Activated CD8-positive, alpha-beta T cell treated with anti-CD3 and anti-CD28 coated beads, Interleukin-2, amount 10 ng/mL, durations not matched to agents 7 days and 5 days (primary cell): ENCODE measurements at regions not wholly inside any gene's neighbourhood (a gene's known extent, or its start where the extent isn't known, plus 50 kb on each side); places are given as distances from the start of the nearest gene placed in this dataset.

Experiments
- ATAC-seq: fragments of 150-1000 bp; cut with Tn5 transposase; one replicate; pipeline ENCODE4 v1.10.0; 2021; ENCODE audit warnings: moderate library complexity
- CTCF ChIA-PET: fragments of 350-600 bp; sonication (Branson Sonifier 250); formaldehyde crosslinking; loops from one replicate; lab custom pipeline; 2021; ENCODE audit warnings: antibody characterized with exemption; lab: Charles Lee
- POLR2A ChIA-PET: fragments of 350-600 bp; sonication (Branson Sonifier 250); formaldehyde crosslinking; loops from one replicate; lab custom pipeline; 2021; ENCODE audit warnings: antibody characterized with exemption; lab: Charles Lee
- DNase-seq: peaks from one replicate; pipeline ENCODE4 v3.0.0-alpha.2; 2020
- H3K27ac Mint-ChIP-seq: one replicate; pipeline ENCODE4 v1.8.0; 2021; ENCODE audit warnings: mild to moderate bottlenecking, mixed read lengths
- H3K27me3 Mint-ChIP-seq: one replicate; pipeline ENCODE4 v1.8.0; 2021; ENCODE audit warnings: low read depth, mixed read lengths
- H3K36me3 Mint-ChIP-seq: one replicate; pipeline ENCODE4 v1.8.0; 2021; ENCODE audit warnings: low read depth, mixed read lengths
- H3K4me1 Mint-ChIP-seq: one replicate; pipeline ENCODE4 v1.8.0; 2021; ENCODE audit warnings: low read depth, mixed read lengths
- H3K4me3 Mint-ChIP-seq: one replicate; pipeline ENCODE4 v1.8.0; 2021; ENCODE audit warnings: mild to moderate bottlenecking, mixed read lengths
- H3K9me3 Mint-ChIP-seq: one replicate; pipeline ENCODE4 v1.8.0; 2022; ENCODE audit warnings: mixed read lengths; ENCODE audit not compliant: insufficient read depth

GRCh38 chr14:80364816-80365215 lies 153.5 kb upstream of the DIO2 start:
- ATAC-seq = no peak
- Mint-ChIP-seq H3K36me3 (no peaks in the 10 kb centered on the region), H3K4me3 (no peak overlapping the region), H3K4me1 (no peaks in the 10 kb centered on the region), H3K9me3 (no peaks in the 10 kb centered on the region), H3K27me3 (no peaks in the 10 kb centered on the region), H3K27ac (no peak overlapping the region)
- CTCF ChIA-PET = no interaction called here
- POLR2A ChIA-PET = no interaction called here
- DNase-seq = no peak

GRCh38 chr14:80364274-80364673 lies 153.0 kb upstream of the DIO2 start:
- H3K9me3 Mint-ChIP-seq = no peaks in the 10 kb centered on the region
- no peak overlapping the region for H3K27ac Mint-ChIP-seq
- no peak for DNase-seq
- H3K27me3 Mint-ChIP-seq = no peaks in the 10 kb centered on the region
- H3K4me1 Mint-ChIP-seq = no peaks in the 10 kb centered on the region
- CTCF ChIA-PET = no interaction called here
- no peaks in the 10 kb centered on the region for H3K36me3 Mint-ChIP-seq
- ATAC-seq = no peak
- no peak overlapping the region for H3K4me3 Mint-ChIP-seq
- POLR2A ChIA-PET = no interaction called here

DNA sequence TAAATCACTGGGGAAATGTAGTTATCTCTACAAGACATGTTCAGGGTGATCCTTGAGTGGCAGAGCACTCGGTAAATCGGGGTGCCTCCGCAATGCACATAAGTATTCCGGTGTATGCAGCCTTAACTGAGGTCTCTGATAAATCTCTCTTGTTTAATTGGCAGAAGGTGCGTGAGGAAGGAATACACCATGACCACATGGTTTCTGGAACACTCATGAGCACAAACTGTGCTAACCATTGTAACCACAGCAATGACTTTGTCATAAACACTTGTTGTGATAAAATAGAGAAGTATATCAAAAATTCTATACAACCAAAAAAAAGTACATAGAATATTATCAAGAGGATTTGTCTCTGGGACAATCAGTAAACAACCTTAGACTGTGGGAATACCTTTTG lies 146.8 kb upstream of the DIO2 start:
- H3K27ac Mint-ChIP-seq = no peak overlapping the region
- H3K36me3 Mint-ChIP-seq = no peaks in the 10 kb centered on the region
- no peaks in the 10 kb centered on the region for H3K4me1 Mint-ChIP-seq
- H3K4me3 Mint-ChIP-seq = no peak overlapping the region
- ATAC-seq = no peak
- H3K9me3 Mint-ChIP-seq = no peaks in the 10 kb centered on the region
- no peak for DNase-seq
- ChIA-PET POLR2A (no interaction called here), CTCF (no interaction called here)
- H3K27me3 Mint-ChIP-seq = no peaks in the 10 kb centered on the region

- H3K4me3 Mint-ChIP-seq = no peak overlapping the region
- H3K27me3 Mint-ChIP-seq = no peaks in the 10 kb centered on the region
- ATAC-seq = no peak
- no peaks in the 10 kb centered on the region for H3K36me3 Mint-ChIP-seq
- no peak overlapping the region for H3K27ac Mint-ChIP-seq
- H3K9me3 Mint-ChIP-seq = no peaks in the 10 kb centered on the region
- DNase-seq = no peak
- H3K4me1 Mint-ChIP-seq = no peaks in the 10 kb centered on the region
- POLR2A ChIA-PET = no interaction called here
- CTCF ChIA-PET = no interaction called here
These were observed 145.1 kb upstream of the DIO2 start for GRCh38 chr14:80356413-80356812.

GRCh38 chr14:80354860-80355581 lies 143.7 kb upstream of the DIO2 start:
- no peaks in the 10 kb centered on the region for H3K4me1 Mint-ChIP-seq
- H3K27me3 Mint-ChIP-seq = no peaks in the 10 kb centered on the region
- ChIA-PET CTCF (no interaction called here), POLR2A (interaction anchor here (0.7 kb wide), 1 partner anchor 432 kb away, joined by 3 read pairs; no protein-coding TSS in a partner anchor)
- ATAC-seq (no peak), DNase-seq (no peak)
- no peak overlapping the region for H3K4me3 Mint-ChIP-seq
- no peaks in the 10 kb centered on the region for H3K9me3 Mint-ChIP-seq
- H3K27ac Mint-ChIP-seq = no peak overlapping the region
- H3K36me3 Mint-ChIP-seq = no peaks in the 10 kb centered on the region

DNA sequence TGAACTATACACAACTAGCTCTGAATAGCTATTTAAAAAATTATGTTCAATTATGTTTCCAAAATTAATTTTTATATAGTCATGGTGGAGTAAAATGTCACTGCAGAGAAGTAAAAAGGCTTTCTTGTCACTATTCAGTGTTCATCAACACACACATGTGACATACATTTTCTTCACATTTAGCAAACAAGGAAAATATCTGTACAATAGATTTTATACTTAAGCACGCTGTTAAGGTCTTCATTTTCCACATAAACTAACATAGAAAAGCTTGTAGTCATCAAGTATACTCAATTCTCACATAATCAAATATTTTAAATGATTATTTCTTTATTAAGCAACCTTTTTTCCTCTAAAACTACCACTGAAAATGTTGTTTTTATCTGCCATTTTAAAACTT lies 141.2 kb upstream of the DIO2 start:
- no peak overlapping the region for H3K27ac Mint-ChIP-seq
- H3K27me3 Mint-ChIP-seq = no peaks in the 10 kb centered on the region
- H3K4me3 Mint-ChIP-seq = no peak overlapping the region
- ChIA-PET CTCF (no interaction called here), POLR2A (no interaction called here)
- H3K4me1 Mint-ChIP-seq = no peaks in the 10 kb centered on the region
- DNase-seq = no peak
- no peaks in the 10 kb centered on the region for H3K9me3 Mint-ChIP-seq
- no peak for ATAC-seq
- H3K36me3 Mint-ChIP-seq = no peaks in the 10 kb centered on the region

- no peak overlapping the region for H3K27ac Mint-ChIP-seq
These were observed 139.4 kb upstream of the DIO2 start for GRCh38 chr14:80350707-80351106.

GRCh38 chr14:80346395-80346794 lies 135.1 kb upstream of the DIO2 start:
- no peak for DNase-seq
- H3K36me3 Mint-ChIP-seq = no peaks in the 10 kb centered on the region
- no peak overlapping the region for H3K27ac Mint-ChIP-seq
- no peaks in the 10 kb centered on the region for H3K27me3 Mint-ChIP-seq
- no peaks in the 10 kb centered on the region for H3K9me3 Mint-ChIP-seq
- CTCF ChIA-PET = no interaction called here
- H3K4me3 Mint-ChIP-seq = no peak overlapping the region
- POLR2A ChIA-PET = no interaction called here
- ATAC-seq = no peak
- H3K4me1 Mint-ChIP-seq = no peaks in the 10 kb centered on the region

More at GRCh38 chr14:80350707-80351106, 139.4 kb upstream of the DIO2 start:
- Mint-ChIP-seq H3K9me3 (no peaks in the 10 kb centered on the region), H3K36me3 (no peaks in the 10 kb centered on the region), H3K27me3 (no peaks in the 10 kb centered on the region), H3K4me1 (no peaks in the 10 kb centered on the region), H3K4me3 (no peak overlapping the region)
- ChIA-PET POLR2A (no interaction called here), CTCF (no interaction called here)
- DNase-seq (no peak), ATAC-seq (no peak)

GRCh38 chr14:80344208-80344607 lies 132.9 kb upstream of the DIO2 start:
- no peak for ATAC-seq
- Mint-ChIP-seq H3K27me3 (no peaks in the 10 kb centered on the region), H3K4me3 (no peak overlapping the region), H3K4me1 (no peaks in the 10 kb centered on the region), H3K36me3 (no peaks in the 10 kb centered on the region), H3K27ac (no peak overlapping the region), H3K9me3 (no peaks in the 10 kb centered on the region)
- ChIA-PET POLR2A (no interaction called here), CTCF (no interaction called here)
- no peak for DNase-seq

GRCh38 chr14:80336608-80337106 lies 125.4 kb upstream of the DIO2 start:
- DNase-seq (no peak), ATAC-seq (no peak)
- Mint-ChIP-seq H3K4me3 (no peak overlapping the region), H3K36me3 (no peaks in the 10 kb centered on the region), H3K27me3 (no peaks in the 10 kb centered on the region), H3K27ac (no peak overlapping the region), H3K4me1 (no peaks in the 10 kb centered on the region), H3K9me3 (no peaks in the 10 kb centered on the region)
- ChIA-PET POLR2A (no interaction called here), CTCF (no interaction called here)

- CTCF ChIA-PET = no interaction called here
- H3K27me3 Mint-ChIP-seq = no peaks in the 10 kb centered on the region
These were observed 114.4 kb upstream of the DIO2 start for GRCh38 chr14:80325688-80326087.

DNA sequence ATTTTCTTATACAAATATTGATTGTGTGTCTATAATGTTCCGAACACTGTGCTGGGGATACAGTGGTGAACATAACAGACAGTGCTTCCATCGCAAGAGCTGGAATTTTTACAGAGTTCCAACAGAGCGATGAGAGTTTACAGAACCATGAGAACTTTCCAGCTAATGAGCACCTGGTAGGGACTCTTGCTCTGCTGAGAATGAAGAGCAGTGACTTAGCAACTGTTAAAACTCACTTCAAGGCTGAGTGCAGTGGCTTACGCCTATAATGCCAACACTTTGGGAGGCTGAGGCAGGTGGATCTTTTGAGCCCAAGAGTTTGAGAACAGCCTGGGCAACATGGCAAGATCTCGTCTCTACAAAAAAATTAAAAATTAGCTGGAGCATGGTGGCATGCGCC lies 113.8 kb upstream of the DIO2 start:
- H3K36me3 Mint-ChIP-seq = no peaks in the 10 kb centered on the region
- H3K27ac Mint-ChIP-seq = no peak overlapping the region
- no peak overlapping the region for H3K4me3 Mint-ChIP-seq
- ChIA-PET CTCF (no interaction called here), POLR2A (no interaction called here)
- no peaks in the 10 kb centered on the region for H3K27me3 Mint-ChIP-seq
- ATAC-seq (no peak), DNase-seq (no peak)
- no peaks in the 10 kb centered on the region for H3K9me3 Mint-ChIP-seq
- H3K4me1 Mint-ChIP-seq = no peaks in the 10 kb centered on the region

More at GRCh38 chr14:80325688-80326087, 114.4 kb upstream of the DIO2 start:
- no peaks in the 10 kb centered on the region for H3K36me3 Mint-ChIP-seq
- ATAC-seq (no peak), DNase-seq (no peak)
- no peaks in the 10 kb centered on the region for H3K4me1 Mint-ChIP-seq
- POLR2A ChIA-PET = no interaction called here
- H3K27ac Mint-ChIP-seq = no peak overlapping the region
- H3K4me3 Mint-ChIP-seq = no peak overlapping the region
- no peaks in the 10 kb centered on the region for H3K9me3 Mint-ChIP-seq

DNA sequence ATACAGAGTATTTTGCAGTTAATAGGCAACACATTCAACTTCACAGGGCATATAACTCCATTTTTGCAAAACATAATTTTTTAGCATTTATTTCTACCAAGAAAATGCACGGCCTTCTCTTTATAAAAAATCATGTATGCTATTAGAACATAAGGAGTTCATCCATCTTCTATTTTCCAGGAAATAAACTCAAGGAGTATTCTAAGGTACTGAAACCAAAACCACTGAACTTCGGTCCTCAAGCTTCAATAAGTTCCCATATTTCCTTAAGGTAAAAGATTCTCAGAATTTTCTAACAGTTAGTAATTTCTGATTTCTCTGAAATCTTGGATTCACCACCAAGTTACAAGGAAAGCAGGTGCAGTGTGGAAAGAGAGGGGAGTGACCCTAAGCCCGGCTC lies 113.3 kb upstream of the DIO2 start:
- H3K4me1 Mint-ChIP-seq = no peaks in the 10 kb centered on the region
- H3K4me3 Mint-ChIP-seq = no peak overlapping the region
- CTCF ChIA-PET = no interaction called here
- POLR2A ChIA-PET = no interaction called here
- no peaks in the 10 kb centered on the region for H3K9me3 Mint-ChIP-seq
- ATAC-seq = no peak
- H3K27me3 Mint-ChIP-seq = no peaks in the 10 kb centered on the region
- H3K36me3 Mint-ChIP-seq = no peaks in the 10 kb centered on the region
- DNase-seq = no peak
- no peak overlapping the region for H3K27ac Mint-ChIP-seq
